ENCODE measurements at regions not wholly inside any gene's neighbourhood (a gene's known extent, or its start where the extent isn't known, plus 50 kb on each side); places are given as distances from the start of the nearest gene placed in this dataset.
"Not testable (repeated sequence)": the region's sequence is repeated elsewhere in the genome, so short reads cannot be mapped to it uniquely, and the experiment has no call there.

- no peak for DNase-seq (ENCODE audit: low spot score)
These were observed 56.2 kb downstream of the TAF11L14 start for GRCh38 chr5:17690473-17690872.

- DNase-seq (ENCODE audit: low spot score): no peak
These were observed 57.5 kb downstream of the TAF11L14 start for GRCh38 chr5:17691762-17692161.

- DNase-seq (ENCODE audit: low spot score): no peak
These were observed 60.1 kb downstream of the TAF11L14 start for GRCh38 chr5:17694371-17694770.

- no peak for DNase-seq (ENCODE audit: low spot score)
These were observed 60.7 kb downstream of the TAF11L14 start for GRCh38 chr5:17694914-17695313.

DNA sequence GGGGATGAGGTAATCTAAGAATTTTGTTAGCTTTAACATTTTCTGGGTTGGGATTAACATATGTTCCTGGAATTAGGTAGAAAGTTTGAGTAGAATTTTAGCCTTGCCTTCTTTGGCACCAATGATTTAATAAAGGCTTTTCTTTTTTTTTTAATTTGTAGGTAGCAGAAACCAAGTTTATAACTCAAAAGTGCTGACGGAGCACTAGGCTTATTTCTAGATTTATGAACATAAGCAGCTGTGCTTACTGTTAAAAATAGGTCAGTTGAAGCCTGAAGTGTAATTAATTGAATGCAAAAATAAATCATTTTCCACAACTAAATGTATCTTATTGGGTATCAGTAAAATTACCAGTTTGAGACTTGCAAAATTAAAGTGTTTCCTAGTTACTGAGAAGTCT is 62.4 kb downstream of the TAF11L14 start:
- DNase-seq (ENCODE audit: low spot score): no peak

GRCh38 chr5:17697671-17698070 is 63.4 kb downstream of the TAF11L14 start:
- DNase-seq (ENCODE audit: low spot score): no peak

- DNase-seq (ENCODE audit: low spot score): no peak
These were observed 74.9 kb downstream of the TAF11L14 start for GRCh38 chr5:17709011-17709710.

GRCh38 chr5:17713301-17713700 is 79.0 kb downstream of the TAF11L14 start:
- no peak for DNase-seq (ENCODE audit: low spot score)

GRCh38 chr5:17714186-17714585 is 79.9 kb downstream of the TAF11L14 start:
- DNase-seq (ENCODE audit: low spot score): no peak

DNA sequence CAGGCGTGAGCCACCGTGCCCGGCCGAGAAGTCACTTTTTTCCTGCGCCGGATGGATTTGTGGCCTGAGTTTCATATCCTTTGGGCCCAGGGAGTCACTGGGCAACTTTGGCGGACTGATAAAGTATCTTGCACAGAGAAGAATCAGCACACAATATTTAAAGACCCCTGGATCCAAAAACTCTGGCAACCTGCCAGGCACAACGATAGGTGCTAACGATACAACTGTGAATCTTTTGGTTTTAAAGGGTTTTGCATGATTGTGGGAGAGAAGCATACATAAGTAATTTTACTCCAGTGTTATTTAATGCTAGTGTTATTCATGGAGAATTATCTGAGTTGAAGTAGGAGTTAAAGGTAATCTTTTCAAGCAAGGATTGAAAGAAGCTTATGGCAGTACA is 85.3 kb downstream of the TAF11L14 start:
- DNase-seq (ENCODE audit: low spot score): no peak

GRCh38 chr5:17720071-17720470 is 85.8 kb downstream of the TAF11L14 start:
- DNase-seq (ENCODE audit: low spot score): no peak

DNA sequence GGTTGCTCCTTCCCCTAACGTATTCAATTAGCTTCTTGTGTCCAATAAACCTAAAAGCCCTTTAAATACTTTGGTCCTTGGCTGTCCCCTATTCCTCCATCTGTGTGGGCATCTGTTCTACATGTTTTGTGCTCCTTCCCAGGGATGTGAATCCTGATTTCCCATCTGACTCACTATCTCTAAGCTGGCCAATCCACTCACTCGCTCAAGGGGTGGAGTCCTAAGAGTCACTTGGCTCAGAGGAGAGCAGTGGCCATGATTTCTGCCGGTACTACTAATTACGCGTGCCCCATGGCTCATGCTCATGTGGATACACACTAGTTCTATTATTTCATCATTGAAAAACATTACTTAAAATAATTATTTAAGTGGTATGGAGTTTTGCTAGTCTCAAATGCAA is 89.6 kb downstream of the TAF11L14 start:
- no peak for DNase-seq (ENCODE audit: low spot score)

DNA sequence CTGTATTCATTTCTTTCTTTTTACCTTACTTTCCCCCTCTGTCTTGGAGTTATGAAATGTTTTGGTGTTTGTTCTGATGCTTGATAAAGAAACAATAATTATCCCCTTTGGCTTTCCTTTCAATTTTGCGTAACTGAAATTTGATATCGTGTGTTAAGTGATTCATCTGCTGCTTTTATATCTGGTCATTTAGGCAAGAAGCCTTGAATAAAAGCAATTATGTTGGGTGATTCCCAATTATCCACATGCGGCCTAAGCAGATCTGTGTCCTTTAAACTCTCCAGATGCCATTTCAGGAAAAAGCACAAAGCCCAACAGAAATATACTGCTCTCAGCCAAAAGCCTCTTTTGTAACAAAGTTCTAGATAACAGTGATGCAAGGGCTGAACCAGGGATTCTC is 92.8 kb downstream of the TAF11L14 start:
- no peak for DNase-seq (ENCODE audit: low spot score)

DNA sequence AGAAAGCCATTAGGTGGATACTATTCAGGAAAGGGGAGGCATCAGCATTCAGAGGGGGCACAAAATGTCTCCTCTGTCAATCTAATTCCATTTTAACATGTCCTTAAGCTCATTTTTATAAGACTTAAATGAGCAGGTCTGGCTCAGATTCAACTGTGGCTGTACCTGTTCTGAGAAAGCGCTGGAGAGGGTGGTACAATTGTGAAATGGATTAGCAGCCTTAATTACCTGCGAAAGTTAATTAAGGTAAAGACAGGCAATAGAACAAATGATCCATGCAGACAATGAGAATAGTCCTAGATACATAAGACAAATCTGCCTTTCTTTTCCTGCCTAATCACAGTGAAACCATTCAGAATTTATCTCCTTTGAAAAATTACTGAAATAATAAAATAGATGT is 96.2 kb downstream of the TAF11L14 start:
- no peak for DNase-seq (ENCODE audit: low spot score)

- no peak for DNase-seq (ENCODE audit: low spot score)
These were observed 98.2 kb downstream of the TAF11L14 start for GRCh38 chr5:17732351-17732923.

DNA sequence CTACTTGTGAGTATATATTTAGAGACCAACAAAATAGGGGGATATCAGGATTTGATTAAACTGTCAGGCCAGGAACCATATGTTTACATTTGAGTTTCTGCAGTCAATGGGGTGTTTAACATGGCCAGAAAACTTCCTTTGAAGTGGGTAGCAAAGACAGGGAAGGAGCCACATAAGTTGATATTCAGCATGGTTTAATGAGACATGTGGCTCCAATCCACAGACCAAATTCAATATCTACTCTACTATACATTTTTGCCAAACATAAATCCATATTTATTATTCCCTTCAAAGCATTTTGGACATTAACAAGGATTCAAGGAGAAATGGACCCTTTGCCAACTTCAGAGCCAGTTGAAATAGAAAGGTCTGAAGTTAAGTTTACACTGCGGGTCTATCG is 99.8 kb downstream of the TAF11L14 start:
- DNase-seq (ENCODE audit: low spot score): no peak

- DNase-seq (ENCODE audit: low spot score): no peak
These were observed 101.5 kb downstream of the TAF11L14 start for GRCh38 chr5:17735761-17736160.

GRCh38 chr5:17737092-17737491 is 102.8 kb downstream of the TAF11L14 start:
- DNase-seq (ENCODE audit: low spot score): no peak

DNA sequence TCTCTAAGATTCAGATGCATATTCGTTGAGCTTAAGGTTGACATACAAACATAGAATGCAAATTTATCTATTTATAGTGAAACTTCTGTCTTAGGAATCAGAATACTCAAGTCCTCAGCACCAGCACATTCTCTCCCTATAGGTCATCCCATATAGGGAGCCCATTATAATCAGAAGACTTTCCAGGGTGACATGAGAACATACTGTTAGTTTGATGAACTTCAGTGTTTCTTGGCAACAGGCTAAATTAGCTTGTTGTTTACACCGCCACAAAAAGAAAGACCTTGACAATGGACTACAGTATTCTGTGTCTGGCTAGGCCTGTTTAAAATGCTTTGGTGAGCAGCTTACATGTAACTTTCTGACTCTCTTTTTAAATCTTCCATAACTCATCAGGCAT is 104.2 kb downstream of the TAF11L14 start:
- DNase-seq (ENCODE audit: low spot score): no peak

- no peak for DNase-seq (ENCODE audit: low spot score)
These were observed 109.5 kb downstream of the TAF11L14 start for GRCh38 chr5:17743580-17744435.

DNA sequence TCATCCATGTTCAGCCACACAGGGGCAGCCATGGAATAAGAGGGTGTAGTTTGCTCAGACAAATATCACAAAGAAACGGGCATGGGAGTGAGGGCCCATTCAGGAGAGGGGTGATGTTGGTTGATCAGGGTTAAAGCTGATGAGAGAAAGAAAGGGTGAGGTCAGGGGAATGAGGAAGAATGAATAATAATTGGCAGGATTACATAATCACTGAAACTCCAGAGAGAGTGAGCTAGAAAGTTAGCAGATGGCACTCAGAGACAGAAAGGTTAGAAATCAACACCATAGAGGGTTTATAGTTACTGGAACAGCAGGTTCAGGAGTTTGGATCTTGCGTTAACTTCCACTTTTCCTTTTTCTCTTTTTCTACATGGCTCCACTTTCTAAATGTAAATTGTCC is 113.9 kb downstream of the TAF11L14 start:
- no peak for DNase-seq (ENCODE audit: low spot score)

- no peak for DNase-seq (ENCODE audit: low spot score)
These were observed 114.7 kb downstream of the TAF11L14 start for GRCh38 chr5:17748941-17749340.

DNA sequence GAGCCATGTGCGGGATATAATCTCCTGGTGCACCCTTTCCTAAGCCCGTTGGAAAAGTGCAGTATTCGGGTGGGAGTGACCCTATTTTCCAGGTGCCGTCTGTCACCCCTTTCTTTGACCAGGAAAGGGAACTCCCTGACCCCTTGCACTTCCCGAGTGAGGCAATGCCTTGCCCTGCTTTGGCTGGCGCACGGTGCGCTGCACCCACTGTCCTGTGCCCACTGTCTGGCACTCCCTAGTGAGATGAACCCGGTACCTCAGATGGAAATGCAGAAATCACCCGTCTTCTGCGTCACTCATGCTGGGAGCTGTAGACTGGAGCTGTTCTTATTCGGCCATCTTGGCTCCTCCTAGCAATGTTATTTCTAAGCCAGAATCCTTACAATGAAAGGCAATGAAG is 121.1 kb downstream of the TAF11L14 start:
- DNase-seq (ENCODE audit: low spot score): not testable (repeated sequence)

Data from CD4-positive, alpha-beta T cell treated with Interleukin-15 for 4 hours (primary cell).